H7 (cell line): ENCODE measurements at regions not wholly inside any gene's neighbourhood (a gene's known extent, or its start where the extent isn't known, plus 50 kb on each side); places are given as distances from the start of the nearest gene placed in this dataset.

Experiments
- DNase-seq: peaks from one replicate; pipeline ENCODE4 v3.0.0; 2012
- H3K27me3 ChIP-seq: 2 replicates; pipeline ENCODE4 v1.6.0; 2011; ENCODE audit warnings: mild to moderate bottlenecking, low read length; ENCODE audit not compliant: control insufficient read depth, insufficient read depth
- H3K36me3 ChIP-seq: replicated peaks from 2 replicates; pipeline ENCODE4 v1.5.1; 2011; ENCODE audit warnings: low read length; ENCODE audit not compliant: control insufficient read depth, insufficient read depth
- H3K4me3 ChIP-seq: 2 replicates; pipeline ENCODE4 v1.5.1; 2011; ENCODE audit warnings: low read depth, mild to moderate bottlenecking, control low read depth, low read length, moderate library complexity; ENCODE audit not compliant: insufficient read depth

DNA sequence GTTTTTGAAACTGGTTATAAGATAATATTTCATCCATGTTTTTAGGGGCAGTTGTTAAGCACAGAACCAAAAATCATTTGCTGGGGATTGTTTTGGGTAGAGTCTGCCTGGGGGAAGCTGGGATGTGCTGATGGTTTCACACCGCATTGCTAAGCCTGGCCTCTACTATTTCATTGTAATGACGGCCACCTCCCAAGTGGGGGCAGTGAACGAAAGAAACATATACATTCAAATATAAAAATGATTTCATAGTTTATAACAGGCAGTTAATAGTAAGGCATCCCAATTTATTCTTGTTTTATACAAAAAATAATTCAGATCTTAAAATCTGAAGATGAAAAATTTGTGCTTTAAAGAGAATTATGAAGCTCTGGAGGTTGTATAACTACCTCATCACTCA lies 750.8 kb downstream of the REEP3 start:
- Histone ChIP-seq H3K4me3 (no peak overlapping the region), H3K36me3 (no peaks in the 10 kb centered on the region), H3K27me3 (no peaks in the 10 kb centered on the region; the same call in 1 of the 2 replicates)
- DNase-seq: peak; percentile 3

DNA sequence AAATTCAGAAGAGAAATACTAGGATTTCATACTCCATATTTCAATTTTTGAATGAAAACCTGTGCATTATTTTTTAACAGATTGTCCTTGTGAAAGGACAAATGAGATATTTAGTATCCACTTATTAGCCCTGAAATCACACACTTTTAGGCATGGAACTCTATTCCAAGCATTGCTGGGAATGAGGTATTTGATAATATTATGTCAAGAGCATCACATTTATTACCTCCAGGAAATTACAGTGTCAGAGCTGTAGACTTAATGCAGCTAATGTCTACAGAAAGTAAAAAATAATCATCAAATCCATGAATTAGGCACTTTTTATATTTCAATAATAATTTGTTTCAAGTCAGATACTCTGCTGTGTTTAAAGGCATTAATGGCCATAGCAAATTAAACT lies 753.8 kb downstream of the REEP3 start:
- DNase-seq: no peak
- H3K36me3 ChIP-seq: no peaks in the 10 kb centered on the region
- no peak overlapping the region for H3K4me3 ChIP-seq
- no peaks in the 10 kb centered on the region; the same call in 1 of the 2 replicates for H3K27me3 ChIP-seq

GRCh38 chr10:64275774-64276173 lies 754.6 kb downstream of the REEP3 start:
- no peak for DNase-seq
- no peaks in the 10 kb centered on the region for H3K36me3 ChIP-seq
- H3K27me3 ChIP-seq: no peaks in the 10 kb centered on the region; the same call in 1 of the 2 replicates
- no peak overlapping the region for H3K4me3 ChIP-seq

GRCh38 chr10:64277536-64277935 lies 756.3 kb downstream of the REEP3 start:
- H3K36me3 ChIP-seq: no peaks in the 10 kb centered on the region
- no peaks in the 10 kb centered on the region for H3K27me3 ChIP-seq
- H3K4me3 ChIP-seq: no peak overlapping the region
- DNase-seq: no peak

- no peaks in the 10 kb centered on the region for H3K36me3 ChIP-seq
- no peak overlapping the region for H3K4me3 ChIP-seq
- no peak for DNase-seq
- no peaks in the 10 kb centered on the region for H3K27me3 ChIP-seq
Measured at GRCh38 chr10:64283621-64284020, 762.4 kb downstream of the REEP3 start.

DNA sequence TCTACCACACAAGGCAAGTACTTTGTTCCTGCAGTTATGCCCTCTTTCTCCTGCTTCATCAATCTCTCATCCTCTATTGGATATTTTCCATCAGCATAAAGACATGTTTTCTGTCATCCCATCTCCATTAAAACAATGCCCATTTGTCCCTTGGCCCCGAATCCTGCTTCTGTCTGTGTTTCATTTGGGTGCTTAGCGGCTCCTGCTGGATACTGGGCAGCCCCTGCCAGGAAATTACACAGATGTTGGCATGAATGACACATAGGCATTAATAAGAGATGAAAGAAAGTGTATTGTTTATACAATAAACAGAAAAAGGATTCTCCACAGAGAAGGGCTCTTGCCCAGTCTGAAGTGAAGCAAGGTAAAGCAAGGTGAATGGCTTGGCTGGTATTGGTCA lies 765.3 kb downstream of the REEP3 start:
- Histone ChIP-seq H3K36me3 (no peaks in the 10 kb centered on the region), H3K27me3 (no peaks in the 10 kb centered on the region), H3K4me3 (no peak overlapping the region)
- no peak for DNase-seq

DNA sequence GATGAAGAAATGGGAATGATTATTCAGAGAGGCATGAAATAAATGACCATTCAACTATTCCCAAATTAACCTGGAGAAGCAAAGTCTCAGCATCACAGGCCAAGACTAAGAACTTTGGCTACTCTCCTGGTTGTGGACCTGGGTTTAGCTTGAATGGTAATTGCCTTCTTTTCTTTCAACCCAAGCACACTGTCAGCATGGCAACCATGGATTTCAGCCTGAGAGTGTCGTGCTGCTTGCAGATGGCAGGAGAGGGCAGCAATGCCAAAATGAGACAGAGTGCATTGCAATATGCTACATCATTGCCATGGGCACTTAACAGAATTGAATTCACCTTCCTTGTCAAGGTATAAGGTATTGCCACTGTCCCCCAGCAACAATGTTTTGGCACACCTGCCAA lies 767.2 kb downstream of the REEP3 start:
- H3K27me3 ChIP-seq: no peaks in the 10 kb centered on the region
- no peak overlapping the region for H3K4me3 ChIP-seq
- DNase-seq: no peak
- H3K36me3 ChIP-seq: no peaks in the 10 kb centered on the region

- H3K36me3 ChIP-seq: no peaks in the 10 kb centered on the region
- no peaks in the 10 kb centered on the region for H3K27me3 ChIP-seq
- DNase-seq: no peak
- no peak overlapping the region for H3K4me3 ChIP-seq
Measured at GRCh38 chr10:64303566-64303965, 782.4 kb downstream of the REEP3 start.

GRCh38 chr10:64306729-64307327 lies 785.6 kb downstream of the REEP3 start:
- Histone ChIP-seq H3K36me3 (no peaks in the 10 kb centered on the region), H3K4me3 (no peak overlapping the region), H3K27me3 (no peaks in the 10 kb centered on the region)
- no peak for DNase-seq

GRCh38 chr10:64312876-64313275 lies 791.7 kb downstream of the REEP3 start:
- DNase-seq: no peak
- Histone ChIP-seq H3K36me3 (no peaks in the 10 kb centered on the region), H3K27me3 (no peaks in the 10 kb centered on the region), H3K4me3 (no peak overlapping the region)

- no peaks in the 10 kb centered on the region for H3K27me3 ChIP-seq
- H3K4me3 ChIP-seq: no peak overlapping the region
- H3K36me3 ChIP-seq: no peaks in the 10 kb centered on the region
- no peak for DNase-seq
Measured at GRCh38 chr10:64313967-64314366, 792.8 kb downstream of the REEP3 start.

DNA sequence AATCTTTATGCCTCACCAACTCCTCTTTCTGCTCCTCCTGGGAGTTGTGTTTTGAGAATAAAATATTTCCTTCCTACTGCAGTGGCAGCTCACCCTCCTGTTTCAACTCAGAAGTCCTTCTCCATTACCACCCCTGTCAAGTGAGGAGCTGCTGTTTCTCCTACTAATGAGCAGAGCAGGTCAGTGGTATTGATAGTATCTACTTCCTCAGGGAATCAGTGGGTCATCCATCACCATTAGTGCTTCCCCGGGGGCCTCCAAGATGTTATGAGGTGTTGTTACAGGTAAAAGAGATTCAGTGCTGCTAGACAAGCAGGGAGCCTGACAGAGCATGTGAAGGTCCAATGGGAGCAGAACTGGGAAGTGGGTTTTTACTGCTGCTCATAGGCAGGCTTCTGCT lies 795.2 kb downstream of the REEP3 start:
- Histone ChIP-seq H3K27me3 (no peaks in the 10 kb centered on the region), H3K4me3 (no peak overlapping the region), H3K36me3 (no peaks in the 10 kb centered on the region)
- DNase-seq: no peak

DNA sequence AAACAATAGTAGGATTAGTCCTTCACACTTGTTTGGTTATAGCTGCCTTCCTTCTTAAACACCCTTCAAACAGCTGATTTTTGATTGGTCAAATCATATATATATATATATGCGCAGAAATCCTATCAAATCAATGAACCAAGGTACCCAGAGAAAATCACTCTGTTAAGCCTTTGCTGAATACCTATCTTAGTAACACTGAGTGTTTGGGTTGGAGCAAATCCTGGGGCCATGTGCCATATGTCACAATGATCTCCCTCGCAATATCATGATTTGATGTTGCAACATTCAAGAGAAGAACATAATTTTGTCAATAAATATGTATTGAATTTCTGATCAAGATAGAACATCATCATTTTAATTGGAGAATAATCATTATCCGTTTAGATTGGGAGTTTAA lies 795.6 kb downstream of the REEP3 start:
- Histone ChIP-seq H3K4me3 (no peak overlapping the region), H3K36me3 (no peaks in the 10 kb centered on the region), H3K27me3 (no peaks in the 10 kb centered on the region)
- DNase-seq: no peak

- Histone ChIP-seq H3K4me3 (no peak overlapping the region), H3K27me3 (no peaks in the 10 kb centered on the region), H3K36me3 (no peaks in the 10 kb centered on the region)
- DNase-seq: no peak
Measured at GRCh38 chr10:64320448-64320847, 799.2 kb downstream of the REEP3 start.

DNA sequence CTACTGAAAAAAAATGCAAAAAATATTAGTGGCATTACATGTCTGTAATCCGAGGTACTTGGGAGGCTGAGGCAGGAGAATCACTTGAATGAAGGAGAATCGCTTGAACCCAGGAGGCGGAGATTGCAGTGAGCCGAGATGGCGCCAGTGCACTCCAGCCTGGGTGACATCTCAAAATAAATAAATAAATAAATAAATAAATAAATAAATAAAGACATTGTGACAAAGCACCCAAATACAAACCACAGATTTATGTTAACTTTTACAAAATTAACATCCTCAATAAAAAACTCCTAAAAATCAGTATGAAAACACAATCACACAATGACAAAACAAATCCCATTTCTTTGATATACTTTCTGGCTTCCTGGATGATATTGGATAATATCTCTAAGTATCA lies 808.3 kb downstream of the REEP3 start:
- H3K36me3 ChIP-seq: no peaks in the 10 kb centered on the region
- DNase-seq: no peak
- no peaks in the 10 kb centered on the region for H3K27me3 ChIP-seq
- no peak overlapping the region for H3K4me3 ChIP-seq

GRCh38 chr10:64332551-64332950 lies 811.4 kb downstream of the REEP3 start:
- no peaks in the 10 kb centered on the region for H3K36me3 ChIP-seq
- no peaks in the 10 kb centered on the region for H3K27me3 ChIP-seq
- H3K4me3 ChIP-seq: no peak overlapping the region
- no peak for DNase-seq
